ENCODE measurements at regions not wholly inside any gene's neighbourhood (a gene's known extent, or its start where the extent isn't known, plus 50 kb on each side); places are given as distances from the start of the nearest gene placed in this dataset.

DNA sequence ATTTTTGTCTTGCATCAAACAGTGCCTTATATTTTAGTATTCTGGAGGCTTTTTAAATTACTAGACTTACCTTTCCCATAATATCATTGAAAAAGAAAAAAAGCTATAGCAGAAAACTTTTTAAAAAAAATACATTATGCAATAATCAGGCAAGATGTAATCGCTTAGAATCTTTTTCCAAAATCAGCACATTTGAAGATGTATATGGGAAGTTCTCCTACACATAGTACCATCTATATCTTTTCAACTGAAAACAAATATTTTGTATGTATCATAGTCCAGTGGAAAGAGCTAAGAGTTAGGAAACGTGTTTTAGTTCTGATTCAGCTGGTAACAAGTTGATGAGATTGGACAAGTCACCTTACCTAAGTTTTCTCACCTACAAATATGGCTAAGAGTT is 70.6 kb downstream of the SLC41A2 start:
- TF ChIP-seq, protein P1, sequence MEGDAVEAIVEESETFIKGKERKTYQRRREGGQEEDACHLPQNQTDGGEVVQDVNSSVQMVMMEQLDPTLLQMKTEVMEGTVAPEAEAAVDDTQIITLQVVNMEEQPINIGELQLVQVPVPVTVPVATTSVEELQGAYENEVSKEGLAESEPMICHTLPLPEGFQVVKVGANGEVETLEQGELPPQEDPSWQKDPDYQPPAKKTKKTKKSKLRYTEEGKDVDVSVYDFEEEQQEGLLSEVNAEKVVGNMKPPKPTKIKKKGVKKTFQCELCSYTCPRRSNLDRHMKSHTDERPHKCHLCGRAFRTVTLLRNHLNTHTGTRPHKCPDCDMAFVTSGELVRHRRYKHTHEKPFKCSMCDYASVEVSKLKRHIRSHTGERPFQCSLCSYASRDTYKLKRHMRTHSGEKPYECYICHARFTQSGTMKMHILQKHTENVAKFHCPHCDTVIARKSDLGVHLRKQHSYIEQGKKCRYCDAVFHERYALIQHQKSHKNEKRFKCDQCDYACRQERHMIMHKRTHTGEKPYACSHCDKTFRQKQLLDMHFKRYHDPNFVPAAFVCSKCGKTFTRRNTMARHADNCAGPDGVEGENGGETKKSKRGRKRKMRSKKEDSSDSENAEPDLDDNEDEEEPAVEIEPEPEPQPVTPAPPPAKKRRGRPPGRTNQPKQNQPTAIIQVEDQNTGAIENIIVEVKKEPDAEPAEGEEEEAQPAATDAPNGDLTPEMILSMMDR (IDR thresholded peaks at IDR 0.05) = no peak
- no peak for TF ChIP-seq POLR2A (IDR thresholded peaks at IDR 0.05)
